ENCODE measurements at regions not wholly inside any gene's neighbourhood (a gene's known extent, or its start where the extent isn't known, plus 50 kb on each side); places are given as distances from the start of the nearest gene placed in this dataset.

GRCh38 chr16:25566183-25566582 is 125.6 kb upstream of the HS3ST4 start:
- WGBS, 2 experiments (ENCODE audit: extremely low coverage in 2 of 2, insufficient read length in 1 of 2): no CpG with 5 or more reads among the region's 3 CpGs
- Histone ChIP-seq H3K79me1 (ENCODE audit: low read depth in 1 of 2, low read length in 2 of 2) (no peaks in the 10 kb centered on the region), H3K27ac (ENCODE audit: insufficient read depth, low read length) (no peak overlapping the region), H2BK5ac (ENCODE audit: low read depth, low read length, poor library complexity, severe bottlenecking) (no peak overlapping the region), H2AFZ (replicated peaks; ENCODE audit: low read length, poor library complexity) (no peak overlapping the region), H2BK15ac (ENCODE audit: low read depth, low read length) (no peak overlapping the region), H3K9ac (ENCODE audit: low read depth, low read length) (no peak overlapping the region), H3K14ac (replicated peaks; ENCODE audit: low read depth, low read length) (no peak overlapping the region), H3K27me3 (ENCODE audit: control insufficient read depth, insufficient read depth, low read length) (no peaks in the 10 kb centered on the region), H3K4me3 (ENCODE audit: insufficient read depth, low read depth, low read length) (no peak overlapping the region), H4K91ac (ENCODE audit: insufficient read depth, low read depth, low read length) (no peak overlapping the region), H3K4me1 (ENCODE audit: control insufficient read depth, insufficient read depth, low read length) (no peaks in the 10 kb centered on the region), H3K36me3 (ENCODE audit: control insufficient read depth, insufficient read depth, low read length) (no peaks in the 10 kb centered on the region), H3K9me1 (ENCODE audit: insufficient read depth, low read length) (no peaks in the 10 kb centered on the region), H3K4me2 (ENCODE audit: low read depth, low read length) (no peak overlapping the region), H2AK9ac (replicated peaks; ENCODE audit: low read depth, low read length, poor library complexity) (no peak overlapping the region), H3K23ac (ENCODE audit: low read depth, low read length) (no peak overlapping the region), H3K18ac (ENCODE audit: low read depth, low read length) (no peak overlapping the region), H4K8ac (ENCODE audit: low read depth in 2 of 2, low read length in 2 of 2) (no peak overlapping the region), H4K5ac (ENCODE audit: low read depth, low read length) (no peak overlapping the region), H3K56ac (ENCODE audit: extremely low read depth, insufficient read depth, low read length) (no peak overlapping the region), H2AK5ac (ENCODE audit: low read depth, low read length) (no peak overlapping the region), H3K4ac (ENCODE audit: low read depth, low read length) (no peak overlapping the region), H3K9me3 (ENCODE audit: control insufficient read depth, insufficient read depth, low read length) (peaks cover 4% of the 10 kb centered on the region; the same call in 1 of the 2 replicates), H2BK20ac (ENCODE audit: low read depth, low read length) (no peak overlapping the region), H4K20me1 (ENCODE audit: insufficient read depth, low read length) (no peaks in the 10 kb centered on the region), H2BK120ac (ENCODE audit: low read depth, low read length) (no peak overlapping the region)
- no peak for DNase-seq
- dilution Hi-C loops (cut with HindIII; ENCODE audit: low sequenced_read_pairs, unreplicated experiment) (no loop called here), in situ Hi-C loops (cut with MboI; ENCODE audit: low sequenced_read_pairs) (no loop called here), intact Hi-C loops (cut with micrococcal nuclease) (no loop called here)
- TF ChIP-seq MAFK (IDR thresholded peaks at IDR 0.05; ENCODE audit: low read depth, low read length): no peak
- TF ChIP-seq USF2 (IDR thresholded peaks at IDR 0.05; ENCODE audit: low read depth, low read length): no peak
- no peak for TF ChIP-seq FOS (IDR thresholded peaks at IDR 0.05; ENCODE audit: low read depth, low read length)
- no peak for TF ChIP-seq ELK1 (IDR thresholded peaks at IDR 0.05; ENCODE audit: borderline replicate concordance, low read depth, low read length)
- TF ChIP-seq POLR2A (IDR thresholded peaks at IDR 0.05; ENCODE audit: low read depth, low read length): no peak
- TF ChIP-seq NFE2L2 (IDR thresholded peaks at IDR 0.05; ENCODE audit: low read depth, low read length): no peak
- TF ChIP-seq RAD21 (IDR thresholded peaks at IDR 0.05; ENCODE audit: low read length): no peak
- no peak for TF ChIP-seq MAZ (IDR thresholded peaks at IDR 0.05; ENCODE audit: borderline replicate concordance, low read depth, low read length)
- no peak for TF ChIP-seq SMC3 (IDR thresholded peaks at IDR 0.05; ENCODE audit: low read depth, low read length)
- no peak for TF ChIP-seq MXI1 (IDR thresholded peaks at IDR 0.05; ENCODE audit: borderline replicate concordance, low read depth, low read length)
- TF ChIP-seq CEBPB (IDR thresholded peaks at IDR 0.05; ENCODE audit: low read depth, low read length): no peak
- TF ChIP-seq BHLHE40 (IDR thresholded peaks at IDR 0.05; ENCODE audit: low read depth, low read length): no peak
- TF ChIP-seq RCOR1 (IDR thresholded peaks at IDR 0.05; ENCODE audit: insufficient replicate concordance, low read length): no peak
- TF ChIP-seq CTCF (conservative IDR thresholded peaks at IDR 0.05; ENCODE audit: low read depth, low read length): no peak
- no peak for TF ChIP-seq CHD1 (IDR thresholded peaks at IDR 0.05; ENCODE audit: low read depth, low read length)
- no peak for TF ChIP-seq RFX5 (IDR thresholded peaks at IDR 0.05; ENCODE audit: low read depth, low read length)
- ChIA-PET CTCF (no interaction called here), POLR2A (ENCODE audit: unreplicated experiment) (no interaction called here)
- no peak for ATAC-seq (ENCODE audit: low read depth)
- no TSS peak for BruUV-seq (replicated peaks)
